ENCODE measurements at regions not wholly inside any gene's neighbourhood (a gene's known extent, or its start where the extent isn't known, plus 50 kb on each side); places are given as distances from the start of the nearest gene placed in this dataset.

GRCh38 chr5:143673676-143674468, 138.1 kb upstream of the HMHB1 start (continued):
- no peak for TF ChIP-seq TERF1 (CRISPR knock-in tag; IDR thresholded peaks at IDR 0.05)
- TF ChIP-seq ZNF574 (CRISPR knock-in tag; IDR thresholded peaks at IDR 0.05), result no peak
- no peak for TF ChIP-seq FOXP1 (IDR thresholded peaks at IDR 0.05)
- TF ChIP-seq FOXP1 (CRISPR knock-in tag; IDR thresholded peaks at IDR 0.05), result peak; percentile 81
- no peak for TF ChIP-seq KMT2A (CRISPR knock-in tag; IDR thresholded peaks at IDR 0.05)
- no peak for TF ChIP-seq SIN3B (IDR thresholded peaks at IDR 0.05; ENCODE audit: low read length)
- TF ChIP-seq DPF2 (CRISPR knock-in tag; IDR thresholded peaks at IDR 0.05; ENCODE audit: borderline replicate concordance, low read depth), result no peak
- TF ChIP-seq GPN1 (CRISPR knock-in tag; IDR thresholded peaks at IDR 0.05; ENCODE audit: borderline replicate concordance), result no peak
- no peak for TF ChIP-seq MYNN (CRISPR knock-in tag; IDR thresholded peaks at IDR 0.05; ENCODE audit: low read depth)
- peak; percentile 80 for TF ChIP-seq GATAD2A (CRISPR knock-in tag; IDR thresholded peaks at IDR 0.05)
- no peak for TF ChIP-seq ZNF792 (CRISPR knock-in tag; IDR thresholded peaks at IDR 0.05)
- no peak for TF ChIP-seq YY1 (IDR thresholded peaks at IDR 0.05; ENCODE audit: insufficient read depth, insufficient replicate concordance, low read depth, low read length)
- no peak for TF ChIP-seq STAT5B (CRISPR knock-in tag; IDR thresholded peaks at IDR 0.05)
- no peak for TF ChIP-seq ZNF546 (CRISPR knock-in tag; conservative IDR thresholded peaks at IDR 0.05)
- TF ChIP-seq TEAD3 (CRISPR knock-in tag; optimal IDR thresholded peaks at IDR 0.05; ENCODE audit: borderline replicate concordance), result peak; percentile 76
- peak; percentile 69 for TF ChIP-seq RARA (CRISPR knock-in tag; IDR thresholded peaks at IDR 0.05)
- TF ChIP-seq ATF2 (CRISPR knock-in tag; IDR thresholded peaks at IDR 0.05), result no peak
- TF ChIP-seq ZNF530 (CRISPR knock-in tag; IDR thresholded peaks at IDR 0.05; ENCODE audit: low read depth), result no peak
- no peak for TF ChIP-seq PLSCR1 (CRISPR knock-in tag; IDR thresholded peaks at IDR 0.05; ENCODE audit: borderline replicate concordance)
- TF ChIP-seq ZNF672 (CRISPR knock-in tag; IDR thresholded peaks at IDR 0.05), result no peak
- no peak for TF ChIP-seq SP5 (CRISPR knock-in tag; IDR thresholded peaks at IDR 0.05; ENCODE audit: borderline replicate concordance, low read depth)
- no peak for TF ChIP-seq ZNF772 (CRISPR knock-in tag; IDR thresholded peaks at IDR 0.05)
- no peak for TF ChIP-seq ZNF17 (CRISPR knock-in tag; IDR thresholded peaks at IDR 0.05)
- TF ChIP-seq SP140L (CRISPR knock-in tag; IDR thresholded peaks at IDR 0.05; ENCODE audit: borderline replicate concordance), result no peak
- TF ChIP-seq ZSCAN20 (CRISPR knock-in tag; IDR thresholded peaks at IDR 0.05; ENCODE audit: borderline replicate concordance), result no peak
- TF ChIP-seq TGIF2 (CRISPR knock-in tag; IDR thresholded peaks at IDR 0.05), result 0 out of 2 replicates have a peak, but pooled peaks have one; percentile 32
- no peak for TF ChIP-seq KAT2B (IDR thresholded peaks at IDR 0.05; ENCODE audit: borderline replicate concordance, low read depth, low read length)
- no peak for TF ChIP-seq CBX1 (IDR thresholded peaks at IDR 0.05; ENCODE audit: low read depth)

Data from HepG2 (cell line).